Endothelial cell of umbilical vein (primary cell): ENCODE measurements at regions not wholly inside any gene's neighbourhood (a gene's known extent, or its start where the extent isn't known, plus 50 kb on each side); places are given as distances from the start of the nearest gene placed in this dataset.

Source experiments
- BruUV-seq: library from RNA; stranded (reverse); fragments of 400-500 nt; replicated peaks from 2 replicates; lab custom pipeline; 2021; lab: Mats Ljungman, UMichigan
- CTCF ChIA-PET: fragments of 300-600, 350-600 bp; sonication (Branson Sonifier 250); formaldehyde crosslinking; loops from one replicate; lab custom pipeline; 2021; ENCODE audit warnings: antibody characterized with exemption, inconsistent platforms; lab: Charles Lee
- POLR2A ChIA-PET: fragments of 300-600, 350-600 bp; sonication (Branson Sonifier 250); formaldehyde crosslinking; loops from one replicate; lab custom pipeline; 2021; ENCODE audit warnings: antibody characterized with exemption, inconsistent platforms; lab: Charles Lee
- DNase-seq: peaks from one replicate; pipeline ENCODE4 v3.0.0-alpha.2; 2011; ENCODE audit warnings: low read depth, low spot score
- FAIRE-seq: peaks from 2 replicates; lab custom pipeline; 2011; peaks lifted over from hg19 to GRCh38; lab: Jason Lieb, UNC
- H2AFZ ChIP-seq: 2 replicates; pipeline ENCODE4 v1.6.0; 2012; ENCODE audit warnings: low read depth, low read length, control low read depth, inconsistent platforms
- H3K27ac ChIP-seq: 2 replicates; pipeline ENCODE4 v1.5.1; 2011; ENCODE audit warnings: low read depth, mild to moderate bottlenecking, control low read depth, low read length, moderate library complexity; ENCODE audit not compliant: insufficient read depth
- H3K27me3 ChIP-seq, 2 experiments: 2 replicates each; pipeline versions ENCODE4 v1.6.0 to v1.6.1; 2011; ENCODE audit warnings: low read length in 2 of 2, mixed read lengths in 1 of 2; ENCODE audit not compliant: control insufficient read depth in 2 of 2, insufficient read depth in 2 of 2
- H3K36me3 ChIP-seq, 2 experiments: 2 replicates in 1 of 2; 3 replicates in 1 of 2; pipeline ENCODE4 v1.5.1; 2011; ENCODE audit warnings: low read length in 2 of 2, mild to moderate bottlenecking in 1 of 2, moderate library complexity in 1 of 2; ENCODE audit not compliant: control insufficient read depth in 2 of 2, insufficient read depth in 2 of 2; ENCODE audit errors: extremely low read depth in 1 of 2
- H3K4me1 ChIP-seq: 3 replicates; pipeline ENCODE4 v1.5.1; 2011; ENCODE audit warnings: mild to moderate bottlenecking, low read length; ENCODE audit not compliant: control insufficient read depth, insufficient read depth; ENCODE audit errors: extremely low read depth
- H3K4me2 ChIP-seq: 2 replicates; pipeline ENCODE4 v1.6.1; 2011; ENCODE audit warnings: low read length, control low read depth, mixed read lengths; ENCODE audit not compliant: insufficient read depth
- H3K4me3 ChIP-seq, 3 experiments: fragments of 200-600 bp in 1 of 3; sonication (generic), shearing (Covaris generic) in 1 of 3; replicated peaks in 1 of 3; 2 replicates each; pipeline ENCODE4 v1.5.1; 2011 to 2016; ENCODE audit warnings: control low read depth in 3 of 3, low read length in 3 of 3, mild to moderate bottlenecking in 2 of 3, inconsistent platforms in 1 of 3, low read depth in 1 of 3, moderate library complexity in 1 of 3; ENCODE audit not compliant: insufficient read depth in 1 of 3
- H3K79me2 ChIP-seq: 2 replicates; pipeline ENCODE4 v1.6.0; 2012; ENCODE audit warnings: low read length, inconsistent platforms; ENCODE audit not compliant: control insufficient read depth, insufficient read depth
- H3K9ac ChIP-seq: replicated peaks from 2 replicates; pipeline ENCODE3; 2011; ENCODE audit warnings: low read length, control low read depth; ENCODE audit not compliant: insufficient read depth; ENCODE audit errors: extremely low read depth
- H3K9me1 ChIP-seq: replicated peaks from 3 replicates; pipeline ENCODE4 v1.6.0; 2011; ENCODE audit warnings: mild to moderate bottlenecking, low read length; ENCODE audit not compliant: control insufficient read depth, insufficient read depth; ENCODE audit errors: extremely low read depth
- H3K9me3 ChIP-seq: replicated peaks from 2 replicates; pipeline ENCODE4 v1.5.1; 2012; ENCODE audit warnings: low read length, inconsistent platforms; ENCODE audit not compliant: control insufficient read depth, insufficient read depth
- H4K20me1 ChIP-seq: replicated peaks from 2 replicates; pipeline ENCODE3; 2011; ENCODE audit warnings: mild to moderate bottlenecking, low read length; ENCODE audit not compliant: control insufficient read depth, insufficient read depth; ENCODE audit errors: extremely low read depth
- CTCF ChIP-seq, 2 donors: IDR thresholded peaks; 1 replicate in 1 of 2; 2 replicates in 1 of 2; pipeline ENCODE4 v1.5.1; 2011; ENCODE audit warnings: low read length in 2 of 2, mild to moderate bottlenecking in 2 of 2, moderate library complexity in 2 of 2, control low read depth in 1 of 2, inconsistent platforms in 1 of 2, low read depth in 1 of 2; ENCODE audit not compliant: insufficient read depth in 1 of 2; ENCODE audit errors: extremely low read depth in 1 of 2
- EZH2 ChIP-seq: IDR thresholded peaks from 2 replicates; pipeline ENCODE4 v1.6.1; 2012; ENCODE audit warnings: borderline replicate concordance, low read depth, mild to moderate bottlenecking, moderate library complexity, low read length, inconsistent platforms; ENCODE audit not compliant: severe bottlenecking
- FOS ChIP-seq: IDR thresholded peaks from 2 replicates; pipeline ENCODE4 v1.6.1; 2011; ENCODE audit warnings: mild to moderate bottlenecking, low read length, moderate library complexity, borderline replicate concordance; ENCODE audit not compliant: insufficient read depth
- GATA2 ChIP-seq: IDR thresholded peaks from 2 replicates; pipeline ENCODE4 v1.7.0; 2011; ENCODE audit warnings: low read depth, mild to moderate bottlenecking, moderate library complexity, mixed read lengths, low read length; ENCODE audit not compliant: insufficient read length, insufficient read depth
- JUN ChIP-seq: IDR thresholded peaks from 2 replicates; pipeline ENCODE4 v1.6.1; 2011; ENCODE audit warnings: borderline replicate concordance, low read depth; ENCODE audit not compliant: insufficient read length, insufficient read depth
- MAX ChIP-seq: IDR thresholded peaks from 2 replicates; pipeline ENCODE4 v1.6.1; 2011; ENCODE audit not compliant: insufficient read depth, insufficient read length
- MYC ChIP-seq: IDR thresholded peaks from one replicate; pipeline ENCODE4 v1.6.1; 2011; ENCODE audit warnings: mild to moderate bottlenecking, low read depth, low read length
- POLR2A ChIP-seq: IDR thresholded peaks from 2 replicates; pipeline ENCODE4 v1.6.1; 2012; ENCODE audit warnings: low read depth, mild to moderate bottlenecking, control low read depth, low read length
- POLR2AphosphoS5 ChIP-seq: IDR thresholded peaks from 2 replicates; pipeline ENCODE4 v1.6.1; 2012; ENCODE audit warnings: low read depth, mild to moderate bottlenecking, control low read depth, low read length, moderate library complexity; ENCODE audit not compliant: insufficient read depth
- dilution Hi-C: fragments of 300-500 bp; cut with MboI; formaldehyde crosslinking; loops from one replicate; pipeline ENCODE4 v1.15.0; 2019; ENCODE audit warnings: low sequenced_read_pairs; ENCODE audit not compliant: extremely low pct_ligation_motif_present
- intact Hi-C: fragments of 100-400 bp; cut with micrococcal nuclease; formaldehyde crosslinking; loops from one replicate; pipeline ENCODE4 v1.10.0; 2022

DNA sequence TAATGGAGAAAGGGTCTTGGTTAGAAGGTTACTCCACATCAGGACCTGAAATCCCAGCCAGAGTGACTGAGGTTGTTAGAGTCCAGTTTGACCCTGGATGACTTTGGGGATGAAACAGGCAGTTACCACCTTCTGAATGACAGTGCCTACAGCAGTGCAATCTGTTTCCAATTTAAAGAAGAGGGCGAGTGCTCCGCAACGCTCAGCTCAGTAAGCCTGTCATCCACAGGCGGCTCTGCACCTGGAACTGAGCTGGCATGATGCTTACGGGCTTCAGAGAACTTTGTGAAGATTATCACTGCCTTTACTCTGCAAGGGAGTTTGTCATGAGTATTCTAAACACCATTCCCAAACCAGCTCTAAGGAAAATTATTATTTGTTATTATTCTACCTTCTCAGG is 127.7 kb upstream of the SLC24A5 start:
- no peak overlapping the region for H3K4me3 ChIP-seq
- ChIA-PET CTCF (interaction anchor here (0.9 kb wide), 1 partner anchor 797 kb away, joined by 3 read pairs; no protein-coding TSS in a partner anchor), POLR2A (no interaction called here)
- dilution Hi-C loops (no loop called here), intact Hi-C loops (no loop called here)
- no peak overlapping the region for H3K4me2 ChIP-seq
- H3K9me3 ChIP-seq, result no peaks in the 10 kb centered on the region
- no peak for DNase-seq
- no peaks in the 10 kb centered on the region for H3K36me3 ChIP-seq
- H3K27me3 ChIP-seq, result peaks cover 0 to 4% of the 10 kb centered on the region in 2 experiments
- no peak overlapping the region for H2AFZ ChIP-seq
- no TSS peak for BruUV-seq
- H3K4me1 ChIP-seq, result no peaks in the 10 kb centered on the region
- TF ChIP-seq MAX (no peak), FOS (no peak), POLR2AphosphoS5 (no peak), GATA2 (no peak), JUN (no peak), CTCF (IDR thresholded peaks at IDR 0.05; ENCODE audit: extremely low read depth in 1 of 2, insufficient read depth in 1 of 2, low read depth in 1 of 2, low read length in 2 of 2) (no peak), MYC (no peak), EZH2 (no peak), POLR2A (no peak)
- no peaks in the 10 kb centered on the region for H3K79me2 ChIP-seq
- no peak for FAIRE-seq
- H3K9me1 ChIP-seq, result no peaks in the 10 kb centered on the region
- H3K27ac ChIP-seq, result no peak overlapping the region
- no peak overlapping the region for H3K9ac ChIP-seq
- H4K20me1 ChIP-seq, result no peaks in the 10 kb centered on the region
